Naive thymus-derived CD8-positive, alpha-beta T cell (primary cell): ENCODE measurements at regions not wholly inside any gene's neighbourhood (a gene's known extent, or its start where the extent isn't known, plus 50 kb on each side); places are given as distances from the start of the nearest gene placed in this dataset.

Experiments used
- ATAC-seq, 2 donors: fragments of 150-1000 bp; cut with Tn5 transposase in 1 of 2; sonication (Bioruptor Pico), chemical (Tn5 transposase) in 1 of 2; 1 replicate in 1 of 2; 2 replicates in 1 of 2; pipeline ENCODE4 v1.10.0; 2021; ENCODE audit warnings: mild to moderate bottlenecking in 2 of 2, moderate library complexity in 2 of 2
- POLR2A ChIA-PET: fragments of 350-600 bp; sonication (Branson Sonifier 250); formaldehyde crosslinking; loops from one replicate; lab custom pipeline; 2021; ENCODE audit warnings: antibody characterized with exemption; lab: Charles Lee
- DNase-seq, 10 donors: peaks; one replicate each; pipeline versions ENCODE4 v3.0.0 to v3.0.0-alpha.2; 2020 to 2022
- H3K27ac Mint-ChIP-seq, 10 donors: one replicate each; pipeline ENCODE4 v1.8.0; 2020 to 2022; ENCODE audit warnings: mild to moderate bottlenecking in 10 of 10, mixed read lengths in 10 of 10, moderate library complexity in 4 of 10, inconsistent platforms in 1 of 10
- H3K27me3 Mint-ChIP-seq, 5 donors: one replicate each; pipeline ENCODE4 v1.8.0; 2021 to 2022; ENCODE audit warnings: mixed read lengths in 5 of 5
- H3K36me3 Mint-ChIP-seq, 3 donors: one replicate each; pipeline ENCODE4 v1.8.0; 2020 to 2022; ENCODE audit warnings: mixed read lengths in 3 of 3, mild to moderate bottlenecking in 2 of 3, inconsistent platforms in 1 of 3
- H3K4me1 Mint-ChIP-seq, 4 donors: one replicate each; pipeline ENCODE4 v1.8.0; 2021 to 2022; ENCODE audit warnings: mixed read lengths in 4 of 4
- H3K4me3 Mint-ChIP-seq, 10 donors: one replicate each; pipeline ENCODE4 v1.8.0; 2020 to 2022; ENCODE audit warnings: mild to moderate bottlenecking in 10 of 10, mixed read lengths in 10 of 10, moderate library complexity in 6 of 10, inconsistent platforms in 1 of 10
- H3K9me3 Mint-ChIP-seq, 9 donors: one replicate each; pipeline ENCODE4 v1.8.0; 2020 to 2022; ENCODE audit warnings: mixed read lengths in 9 of 9, mild to moderate bottlenecking in 3 of 9, inconsistent platforms in 1 of 9, moderate library complexity in 1 of 9

GRCh38 chr5:110112348-110112747 lies 422.6 kb downstream of the MAN2A1 start:
- DNase-seq: no peak
- peaks cover 0 to 13% (median 1%) of the 10 kb centered on the region in 9 donors for H3K9me3 Mint-ChIP-seq
- POLR2A ChIA-PET: no interaction called here
- H3K36me3 Mint-ChIP-seq: peaks cover 0 to 2% (median 0%) of the 10 kb centered on the region in 3 donors
- peaks cover 1 to 5% (median 3%) of the 10 kb centered on the region in 4 donors for H3K4me1 Mint-ChIP-seq
- no peaks in the 10 kb centered on the region for H3K27me3 Mint-ChIP-seq
- no peak overlapping the region for H3K4me3 Mint-ChIP-seq
- no peak for ATAC-seq
- H3K27ac Mint-ChIP-seq: no peak overlapping the region

GRCh38 chr5:110115503-110115902 lies 425.8 kb downstream of the MAN2A1 start:
- no peaks in the 10 kb centered on the region for H3K27me3 Mint-ChIP-seq

GRCh38 chr5:110116539-110116938 lies 426.8 kb downstream of the MAN2A1 start:
- ATAC-seq: no peak
- peaks cover 0 to 21% (median 8%) of the 10 kb centered on the region in 3 donors for H3K36me3 Mint-ChIP-seq
- H3K27ac Mint-ChIP-seq: no peak overlapping the region
- no peak for DNase-seq
- H3K27me3 Mint-ChIP-seq: no peaks in the 10 kb centered on the region
- no peak overlapping the region for H3K4me3 Mint-ChIP-seq
- no peaks in the 10 kb centered on the region for H3K4me1 Mint-ChIP-seq
- POLR2A ChIA-PET: no interaction called here
- peaks cover 0 to 32% (median 8%) of the 10 kb centered on the region in 9 donors for H3K9me3 Mint-ChIP-seq

More at GRCh38 chr5:110115503-110115902, 425.8 kb downstream of the MAN2A1 start:
- Mint-ChIP-seq H3K4me1 (no peaks in the 10 kb centered on the region), H3K4me3 (no peak overlapping the region), H3K9me3 (peaks cover 0 to 32% (median 8%) of the 10 kb centered on the region in 9 donors), H3K27ac (no peak overlapping the region), H3K36me3 (peaks cover 0 to 19% (median 8%) of the 10 kb centered on the region in 3 donors)
- DNase-seq (no peak), ATAC-seq (no peak)
- POLR2A ChIA-PET: no interaction called here

- Mint-ChIP-seq H3K4me3 (no peak overlapping the region), H3K9me3 (peaks cover 19 to 69% (median 35%) of the 10 kb centered on the region in 9 donors), H3K36me3 (peaks cover 3 to 52% (median 43%) of the 10 kb centered on the region in 3 donors), H3K27me3 (peaks cover 0 to 4% (median 0%) of the 10 kb centered on the region in 5 donors), H3K27ac (no peak overlapping the region), H3K4me1 (no peaks in the 10 kb centered on the region)
- no peak for ATAC-seq
- POLR2A ChIA-PET: no interaction called here
- DNase-seq: no peak
These were observed 445.5 kb downstream of the MAN2A1 start for GRCh38 chr5:110134963-110135935.

GRCh38 chr5:110150199-110150598 lies 460.5 kb downstream of the MAN2A1 start:
- Mint-ChIP-seq H3K9me3 (no peaks in the 10 kb centered on the region), H3K4me1 (peaks cover 5 to 11% (median 8%) of the 10 kb centered on the region in 4 donors)
- POLR2A ChIA-PET: no interaction called here

GRCh38 chr5:110159202-110159601 lies 469.5 kb downstream of the MAN2A1 start:
- H3K36me3 Mint-ChIP-seq: peaks cover 0 to 2% (median 0%) of the 10 kb centered on the region in 3 donors
- no peaks in the 10 kb centered on the region for H3K27me3 Mint-ChIP-seq
- H3K27ac Mint-ChIP-seq: no peak overlapping the region
- H3K9me3 Mint-ChIP-seq: no peaks in the 10 kb centered on the region
- H3K4me3 Mint-ChIP-seq: no peak overlapping the region
- DNase-seq (no peak), ATAC-seq (no peak)
- POLR2A ChIA-PET: no interaction called here
- H3K4me1 Mint-ChIP-seq: no peaks in the 10 kb centered on the region

More at GRCh38 chr5:110150199-110150598, 460.5 kb downstream of the MAN2A1 start:
- DNase-seq (no peak), ATAC-seq (no peak)
- Mint-ChIP-seq H3K4me3 (no peak overlapping the region), H3K36me3 (no peaks in the 10 kb centered on the region), H3K27me3 (peaks cover 0 to 1% (median 0%) of the 10 kb centered on the region in 5 donors), H3K27ac (no peak overlapping the region)

GRCh38 chr5:110161162-110161561 lies 471.4 kb downstream of the MAN2A1 start:
- H3K4me1 Mint-ChIP-seq: no peaks in the 10 kb centered on the region
- no peaks in the 10 kb centered on the region for H3K9me3 Mint-ChIP-seq
- H3K27ac Mint-ChIP-seq: no peak overlapping the region
- H3K27me3 Mint-ChIP-seq: no peaks in the 10 kb centered on the region
- ATAC-seq (no peak), DNase-seq (no peak)
- POLR2A ChIA-PET: no interaction called here
- no peaks in the 10 kb centered on the region for H3K36me3 Mint-ChIP-seq
- H3K4me3 Mint-ChIP-seq: no peak overlapping the region

GRCh38 chr5:110165366-110165765 lies 475.6 kb downstream of the MAN2A1 start:
- no peak overlapping the region for H3K27ac Mint-ChIP-seq
- peaks cover 0 to 12% (median 4%) of the 10 kb centered on the region in 9 donors for H3K9me3 Mint-ChIP-seq
- H3K36me3 Mint-ChIP-seq: peaks cover 0 to 5% (median 2%) of the 10 kb centered on the region in 3 donors
- no peaks in the 10 kb centered on the region for H3K27me3 Mint-ChIP-seq
- H3K4me3 Mint-ChIP-seq: no peak overlapping the region
- no peak for ATAC-seq
- no peaks in the 10 kb centered on the region for H3K4me1 Mint-ChIP-seq
- DNase-seq: no peak
- POLR2A ChIA-PET: no interaction called here

- ATAC-seq: no peak
- no peak overlapping the region for H3K4me3 Mint-ChIP-seq
- no peaks in the 10 kb centered on the region for H3K27me3 Mint-ChIP-seq
- H3K27ac Mint-ChIP-seq: no peak overlapping the region
- peaks cover 0 to 25% (median 16%) of the 10 kb centered on the region in 9 donors for H3K9me3 Mint-ChIP-seq
- no peaks in the 10 kb centered on the region for H3K4me1 Mint-ChIP-seq
- no peak for DNase-seq
- peaks cover 0 to 17% (median 15%) of the 10 kb centered on the region in 3 donors for H3K36me3 Mint-ChIP-seq
- POLR2A ChIA-PET: no interaction called here
These were observed 477.7 kb downstream of the MAN2A1 start for GRCh38 chr5:110167384-110167783.

GRCh38 chr5:110169461-110169860 lies 479.7 kb downstream of the MAN2A1 start:
- Mint-ChIP-seq H3K9me3 (peaks cover 0 to 25% (median 16%) of the 10 kb centered on the region in 9 donors), H3K4me3 (no peak overlapping the region), H3K4me1 (no peaks in the 10 kb centered on the region), H3K27ac (no peak overlapping the region), H3K27me3 (no peaks in the 10 kb centered on the region), H3K36me3 (peaks cover 0 to 17% (median 15%) of the 10 kb centered on the region in 3 donors)
- DNase-seq (no peak), ATAC-seq (no peak)
- POLR2A ChIA-PET: no interaction called here

- POLR2A ChIA-PET: no interaction called here
- DNase-seq: no peak
- Mint-ChIP-seq H3K27me3 (no peaks in the 10 kb centered on the region), H3K4me1 (no peaks in the 10 kb centered on the region), H3K36me3 (peaks cover 0 to 3% (median 0%) of the 10 kb centered on the region in 3 donors), H3K27ac (no peak overlapping the region), H3K4me3 (no peak overlapping the region), H3K9me3 (peaks cover 0 to 7% (median 3%) of the 10 kb centered on the region in 9 donors)
- no peak for ATAC-seq
These were observed 488.0 kb downstream of the MAN2A1 start for GRCh38 chr5:110177729-110178128.

- POLR2A ChIA-PET: no interaction called here
- Mint-ChIP-seq H3K27me3 (no peaks in the 10 kb centered on the region), H3K4me3 (no peak overlapping the region), H3K36me3 (peaks cover 0 to 15% (median 6%) of the 10 kb centered on the region in 3 donors), H3K27ac (no peak overlapping the region), H3K4me1 (no peaks in the 10 kb centered on the region), H3K9me3 (peaks cover 3 to 15% (median 13%) of the 10 kb centered on the region in 9 donors)
- DNase-seq (no peak), ATAC-seq (no peak)
These were observed 489.6 kb downstream of the MAN2A1 start for GRCh38 chr5:110179321-110179720.

- POLR2A ChIA-PET: no interaction called here
- no peaks in the 10 kb centered on the region for H3K4me1 Mint-ChIP-seq
- peaks cover under 1 to 2% (median 2%) of the 10 kb centered on the region in 3 donors for H3K36me3 Mint-ChIP-seq
- no peak overlapping the region for H3K4me3 Mint-ChIP-seq
- H3K27me3 Mint-ChIP-seq: no peaks in the 10 kb centered on the region
- H3K9me3 Mint-ChIP-seq: peaks cover 0 to 9% (median 2%) of the 10 kb centered on the region in 9 donors
- no peak overlapping the region for H3K27ac Mint-ChIP-seq
- DNase-seq (no peak), ATAC-seq (no peak)
These were observed 504.5 kb downstream of the MAN2A1 start for GRCh38 chr5:110194191-110194590.
